H9 (cell line): ENCODE measurements at regions not wholly inside any gene's neighbourhood (a gene's known extent, or its start where the extent isn't known, plus 50 kb on each side); places are given as distances from the start of the nearest gene placed in this dataset.

Experiments
- DNase-seq: peaks from one replicate; pipeline ENCODE4 v3.0.0-alpha.2; 2017
- H2AFZ ChIP-seq: one replicate; pipeline ENCODE4 v1.6.1; 2013; ENCODE audit warnings: mild to moderate bottlenecking, low read length, control low read depth, moderate library complexity
- H2AK5ac ChIP-seq: 2 replicates; pipeline ENCODE4 v1.6.1; 2013; ENCODE audit warnings: low read length, control low read depth, mixed read lengths; ENCODE audit not compliant: insufficient read length
- H2BK120ac ChIP-seq: one replicate; pipeline ENCODE4 v1.6.1; 2013; ENCODE audit warnings: low read depth, mild to moderate bottlenecking, low read length, control low read depth, inconsistent platforms; ENCODE audit not compliant: poor library complexity, severe bottlenecking
- H2BK12ac ChIP-seq: 2 replicates; pipeline ENCODE4 v1.6.1; 2013; ENCODE audit warnings: low read length, control low read depth, mixed read lengths, low read depth; ENCODE audit not compliant: insufficient read length
- H2BK15ac ChIP-seq: 2 replicates; pipeline ENCODE4 v1.6.1; 2013; ENCODE audit warnings: low read depth, low read length, control low read depth
- H2BK20ac ChIP-seq: one replicate; pipeline ENCODE4 v1.6.1; 2013; ENCODE audit warnings: low read depth, mild to moderate bottlenecking, low read length, control low read depth, inconsistent platforms; ENCODE audit not compliant: poor library complexity, severe bottlenecking
- H2BK5ac ChIP-seq: 2 replicates; pipeline ENCODE4 v1.6.1; 2013; ENCODE audit warnings: low read length, control low read depth, mixed read lengths; ENCODE audit not compliant: insufficient read length
- H3K14ac ChIP-seq: 2 replicates; pipeline ENCODE4 v1.6.1; 2013; ENCODE audit warnings: low read length, control low read depth; ENCODE audit not compliant: insufficient read depth
- H3K18ac ChIP-seq: 2 replicates; pipeline ENCODE4 v1.6.1; 2013; ENCODE audit warnings: low read depth, mild to moderate bottlenecking, mixed read lengths, low read length, control low read depth; ENCODE audit not compliant: insufficient read length
- H3K23ac ChIP-seq: 2 replicates; pipeline ENCODE4 v1.6.1; 2013; ENCODE audit warnings: low read length, control low read depth, mixed read lengths, low read depth; ENCODE audit not compliant: insufficient read length
- H3K23me2 ChIP-seq: 2 replicates; pipeline ENCODE4 v1.6.1; 2013; ENCODE audit warnings: low read depth, mild to moderate bottlenecking, mixed read lengths, low read length, control low read depth; ENCODE audit not compliant: insufficient read length, poor library complexity, severe bottlenecking
- H3K27ac ChIP-seq: 2 replicates; pipeline ENCODE4 v1.5.1; 2013; ENCODE audit warnings: low read length, control low read depth, mixed read lengths, low read depth; ENCODE audit not compliant: insufficient read length
- H3K27me3 ChIP-seq: 2 replicates; pipeline ENCODE4 v1.6.1; 2013; ENCODE audit warnings: low read length, control low read depth, inconsistent platforms; ENCODE audit not compliant: insufficient read depth
- H3K4ac ChIP-seq: 2 replicates; pipeline ENCODE4 v1.6.1; 2013; ENCODE audit warnings: low read depth, mild to moderate bottlenecking, control low read depth, inconsistent platforms, low read length, moderate library complexity
- H3K4me1 ChIP-seq: 2 replicates; pipeline ENCODE4 v1.6.1; 2013; ENCODE audit warnings: low read length, control low read depth, inconsistent platforms; ENCODE audit not compliant: insufficient read depth
- H3K4me2 ChIP-seq: 2 replicates; pipeline ENCODE4 v1.6.1; 2013; ENCODE audit warnings: low read length, control low read depth, mixed read lengths; ENCODE audit not compliant: insufficient read length, insufficient read depth
- H3K56ac ChIP-seq: 2 replicates; pipeline ENCODE4 v1.6.1; 2013; ENCODE audit warnings: low read depth, mild to moderate bottlenecking, mixed read lengths, low read length, control low read depth; ENCODE audit not compliant: insufficient read length
- H3K79me1 ChIP-seq: 2 replicates; pipeline ENCODE4 v1.6.1; 2013; ENCODE audit warnings: low read depth, mild to moderate bottlenecking, moderate library complexity, low read length, control low read depth, inconsistent platforms; ENCODE audit not compliant: insufficient read depth, poor library complexity, severe bottlenecking
- H3K79me2 ChIP-seq: 2 replicates; pipeline ENCODE4 v1.6.1; 2013; ENCODE audit warnings: low read length, control low read depth, inconsistent platforms; ENCODE audit not compliant: insufficient read depth
- H3K9ac ChIP-seq: 2 replicates; pipeline ENCODE4 v1.6.1; 2013; ENCODE audit warnings: low read length, control low read depth, mixed read lengths; ENCODE audit not compliant: insufficient read length; ENCODE audit errors: extremely low read depth
- H3K9me3 ChIP-seq: one replicate; pipeline ENCODE4 v1.6.1; 2013; ENCODE audit warnings: low read depth, low read length, inconsistent platforms; ENCODE audit not compliant: control insufficient read depth
- H3T11ph ChIP-seq: one replicate; pipeline ENCODE4 v1.6.1; 2013; ENCODE audit warnings: mild to moderate bottlenecking, low read length, control low read depth, inconsistent platforms
- H4K20me1 ChIP-seq: one replicate; pipeline ENCODE4 v1.6.1; 2013; ENCODE audit not compliant: control insufficient read depth, insufficient read length, insufficient read depth
- H4K5ac ChIP-seq: 2 replicates; pipeline ENCODE4 v1.6.1; 2013; ENCODE audit warnings: low read depth, mild to moderate bottlenecking, mixed read lengths, low read length, control low read depth; ENCODE audit not compliant: insufficient read length
- H4K8ac ChIP-seq: replicated peaks from 2 replicates; pipeline ENCODE4 v1.6.1; 2013; ENCODE audit warnings: low read length, control low read depth, mixed read lengths, low read depth; ENCODE audit not compliant: insufficient read length
- H4K91ac ChIP-seq: 2 replicates; pipeline ENCODE4 v1.6.1; 2013; ENCODE audit warnings: low read depth, mild to moderate bottlenecking, moderate library complexity, mixed read lengths, low read length, control low read depth; ENCODE audit not compliant: insufficient read length
- H3K27ac Mint-ChIP-seq, 3 experiments: 2 replicates in 2 of 3; 3 replicates in 1 of 3; pipeline ENCODE4 v1.8.0; 2020 to 2021; ENCODE audit warnings: mixed read lengths in 3 of 3, mild to moderate bottlenecking in 1 of 3, moderate library complexity in 1 of 3
- H3K27me3 Mint-ChIP-seq: 2 replicates; pipeline ENCODE4 v1.8.0; 2021; ENCODE audit warnings: low read depth, mild to moderate bottlenecking, moderate library complexity, mixed read lengths
- H3K36me3 Mint-ChIP-seq, 3 experiments: 2 replicates in 2 of 3; 3 replicates in 1 of 3; pipeline ENCODE4 v1.8.0; 2020 to 2021; ENCODE audit warnings: low read depth in 3 of 3, mixed read lengths in 3 of 3; ENCODE audit not compliant: insufficient read depth in 1 of 3
- H3K4me1 Mint-ChIP-seq, 2 experiments: 2 replicates each; pipeline ENCODE4 v1.8.0; 2020; ENCODE audit warnings: mixed read lengths in 2 of 2
- H3K4me3 Mint-ChIP-seq, 2 experiments: 2 replicates in 1 of 2; 3 replicates in 1 of 2; pipeline ENCODE4 v1.8.0; 2020 to 2021; ENCODE audit warnings: mild to moderate bottlenecking in 2 of 2, mixed read lengths in 2 of 2, moderate library complexity in 1 of 2
- H3K9me3 Mint-ChIP-seq, 2 experiments: 2 replicates in 1 of 2; 3 replicates in 1 of 2; pipeline ENCODE4 v1.8.0; 2020; ENCODE audit warnings: mild to moderate bottlenecking in 2 of 2, mixed read lengths in 2 of 2, moderate library complexity in 1 of 2
- WGBS: extraction: QIAGEN DNeasy Blood & Tissue Kit; methylation state at CpG from one replicate; pipeline ENCODE4 v1.1.7; 2013; ENCODE audit warnings: missing lambda C conversion rate, low lambda C conversion rate, mixed read lengths; ENCODE audit not compliant: insufficient read length; ENCODE audit errors: extremely low coverage; 5-methylcytosine and 5-hydroxymethylcytosine counted together
- TF ChIP-seq, protein P1 (sequence below): fragments of 200-600 bp; sonication (generic); conservative IDR thresholded peaks from 3 replicates; pipeline ENCODE4 v1.8.0; 2021; ENCODE audit warnings: antibody characterized with exemption, mild to moderate bottlenecking

DNA sequence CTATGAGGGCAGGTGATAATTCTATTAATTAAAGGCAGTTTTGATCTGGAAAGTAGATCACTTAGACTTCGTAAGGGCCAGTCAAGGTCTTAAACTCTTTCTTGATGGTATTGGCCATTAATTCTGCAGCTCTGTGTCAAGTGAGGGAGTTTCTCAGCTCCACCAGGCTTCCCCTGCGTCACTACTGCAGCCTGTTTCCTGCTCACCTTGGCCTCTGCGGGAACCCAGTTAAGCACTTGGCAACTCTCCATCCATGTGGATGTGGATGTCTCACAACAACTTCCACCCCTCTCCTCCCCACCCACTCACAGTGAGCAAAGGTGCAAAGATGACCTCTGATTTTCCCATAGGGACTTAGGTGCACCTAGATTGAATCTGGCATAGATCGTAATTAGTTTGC lies 191.6 kb downstream of the PLK2 start:
- no peak for DNase-seq
- no peak overlapping the region for H2BK5ac ChIP-seq
- H3K79me2 ChIP-seq = no peaks in the 10 kb centered on the region
- Mint-ChIP-seq H3K36me3 (no peaks in the 10 kb centered on the region), H3K4me3 (no peak overlapping the region), H3K27me3 (no peaks in the 10 kb centered on the region), H3K27ac (peak overlapping the region in 1 of 3 experiments; percentile 84; a peak in 2 of 7 replicates), H3K4me1 (peaks cover 0 to 5% of the 10 kb centered on the region in 2 experiments; a peak in 3 of 4 replicates), H3K9me3 (no peaks in the 10 kb centered on the region)
- no peak overlapping the region for H3K4me2 ChIP-seq
- no peak overlapping the region for H2BK15ac ChIP-seq
- no peak overlapping the region for H2BK20ac ChIP-seq
- H2BK120ac ChIP-seq = no peak overlapping the region
- H3K14ac ChIP-seq = no peak overlapping the region
- TF ChIP-seq, protein P1, sequence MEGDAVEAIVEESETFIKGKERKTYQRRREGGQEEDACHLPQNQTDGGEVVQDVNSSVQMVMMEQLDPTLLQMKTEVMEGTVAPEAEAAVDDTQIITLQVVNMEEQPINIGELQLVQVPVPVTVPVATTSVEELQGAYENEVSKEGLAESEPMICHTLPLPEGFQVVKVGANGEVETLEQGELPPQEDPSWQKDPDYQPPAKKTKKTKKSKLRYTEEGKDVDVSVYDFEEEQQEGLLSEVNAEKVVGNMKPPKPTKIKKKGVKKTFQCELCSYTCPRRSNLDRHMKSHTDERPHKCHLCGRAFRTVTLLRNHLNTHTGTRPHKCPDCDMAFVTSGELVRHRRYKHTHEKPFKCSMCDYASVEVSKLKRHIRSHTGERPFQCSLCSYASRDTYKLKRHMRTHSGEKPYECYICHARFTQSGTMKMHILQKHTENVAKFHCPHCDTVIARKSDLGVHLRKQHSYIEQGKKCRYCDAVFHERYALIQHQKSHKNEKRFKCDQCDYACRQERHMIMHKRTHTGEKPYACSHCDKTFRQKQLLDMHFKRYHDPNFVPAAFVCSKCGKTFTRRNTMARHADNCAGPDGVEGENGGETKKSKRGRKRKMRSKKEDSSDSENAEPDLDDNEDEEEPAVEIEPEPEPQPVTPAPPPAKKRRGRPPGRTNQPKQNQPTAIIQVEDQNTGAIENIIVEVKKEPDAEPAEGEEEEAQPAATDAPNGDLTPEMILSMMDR = no peak
- no peak overlapping the region for H3T11ph ChIP-seq
- no peak overlapping the region for H4K91ac ChIP-seq
- H3K4ac ChIP-seq = no peak overlapping the region
- H3K56ac ChIP-seq = no peak overlapping the region
- H2AFZ ChIP-seq = no peak overlapping the region
- H2BK12ac ChIP-seq = no peak overlapping the region
- no peak overlapping the region for H3K18ac ChIP-seq
- no peaks in the 10 kb centered on the region for H3K9me3 ChIP-seq
- H3K27me3 ChIP-seq = no peaks in the 10 kb centered on the region
- H4K20me1 ChIP-seq = no peaks in the 10 kb centered on the region
- no peak overlapping the region for H3K9ac ChIP-seq
- no peaks in the 10 kb centered on the region; the same call in 1 of the 2 replicates for H3K4me1 ChIP-seq
- no peaks in the 10 kb centered on the region for H3K79me1 ChIP-seq
- H3K23me2 ChIP-seq = no peaks in the 10 kb centered on the region
- no peak overlapping the region for H2AK5ac ChIP-seq
- no peak overlapping the region for H4K5ac ChIP-seq
- no peak overlapping the region for H3K27ac ChIP-seq
- no peak overlapping the region for H4K8ac ChIP-seq
- WGBS = no CpG with 5 or more reads among the region's 4 CpGs
- no peak overlapping the region for H3K23ac ChIP-seq
